ENCODE measurements at regions not wholly inside any gene's neighbourhood (a gene's known extent, or its start where the extent isn't known, plus 50 kb on each side); places are given as distances from the start of the nearest gene placed in this dataset.

DNA sequence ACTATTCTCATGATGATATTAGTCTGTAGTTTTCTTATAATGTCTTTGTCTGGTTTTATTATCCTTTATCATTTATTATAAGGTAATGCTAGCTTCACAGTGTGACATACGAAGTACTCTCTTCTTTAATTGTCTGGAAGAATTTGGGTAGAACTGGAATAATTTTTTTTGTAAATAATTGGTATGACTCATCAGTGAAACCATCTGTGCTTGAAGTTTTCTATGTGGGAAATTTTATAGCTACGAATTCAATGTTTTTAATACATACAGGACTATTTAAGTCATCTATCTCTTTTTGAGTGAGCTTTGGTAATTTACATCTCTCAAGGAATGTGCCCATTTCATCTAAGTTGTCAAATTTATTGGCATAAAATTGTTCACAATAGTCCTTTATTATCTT is 86.3 kb downstream of the SOD2 start:
- no peak for DNase-seq
- Histone ChIP-seq H3K27me3 (no peaks in the 10 kb centered on the region), H3K4me1 (no peaks in the 10 kb centered on the region), H3K27ac (no peak overlapping the region), H3K9me3 (no peaks in the 10 kb centered on the region), H3K4me3 (no peak overlapping the region), H3K36me3 (no peaks in the 10 kb centered on the region)
- TF ChIP-seq, protein P1, sequence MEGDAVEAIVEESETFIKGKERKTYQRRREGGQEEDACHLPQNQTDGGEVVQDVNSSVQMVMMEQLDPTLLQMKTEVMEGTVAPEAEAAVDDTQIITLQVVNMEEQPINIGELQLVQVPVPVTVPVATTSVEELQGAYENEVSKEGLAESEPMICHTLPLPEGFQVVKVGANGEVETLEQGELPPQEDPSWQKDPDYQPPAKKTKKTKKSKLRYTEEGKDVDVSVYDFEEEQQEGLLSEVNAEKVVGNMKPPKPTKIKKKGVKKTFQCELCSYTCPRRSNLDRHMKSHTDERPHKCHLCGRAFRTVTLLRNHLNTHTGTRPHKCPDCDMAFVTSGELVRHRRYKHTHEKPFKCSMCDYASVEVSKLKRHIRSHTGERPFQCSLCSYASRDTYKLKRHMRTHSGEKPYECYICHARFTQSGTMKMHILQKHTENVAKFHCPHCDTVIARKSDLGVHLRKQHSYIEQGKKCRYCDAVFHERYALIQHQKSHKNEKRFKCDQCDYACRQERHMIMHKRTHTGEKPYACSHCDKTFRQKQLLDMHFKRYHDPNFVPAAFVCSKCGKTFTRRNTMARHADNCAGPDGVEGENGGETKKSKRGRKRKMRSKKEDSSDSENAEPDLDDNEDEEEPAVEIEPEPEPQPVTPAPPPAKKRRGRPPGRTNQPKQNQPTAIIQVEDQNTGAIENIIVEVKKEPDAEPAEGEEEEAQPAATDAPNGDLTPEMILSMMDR (IDR thresholded peaks at IDR 0.05) = no peak
- TF ChIP-seq POLR2A (IDR thresholded peaks at IDR 0.05) = no peak

DNA sequence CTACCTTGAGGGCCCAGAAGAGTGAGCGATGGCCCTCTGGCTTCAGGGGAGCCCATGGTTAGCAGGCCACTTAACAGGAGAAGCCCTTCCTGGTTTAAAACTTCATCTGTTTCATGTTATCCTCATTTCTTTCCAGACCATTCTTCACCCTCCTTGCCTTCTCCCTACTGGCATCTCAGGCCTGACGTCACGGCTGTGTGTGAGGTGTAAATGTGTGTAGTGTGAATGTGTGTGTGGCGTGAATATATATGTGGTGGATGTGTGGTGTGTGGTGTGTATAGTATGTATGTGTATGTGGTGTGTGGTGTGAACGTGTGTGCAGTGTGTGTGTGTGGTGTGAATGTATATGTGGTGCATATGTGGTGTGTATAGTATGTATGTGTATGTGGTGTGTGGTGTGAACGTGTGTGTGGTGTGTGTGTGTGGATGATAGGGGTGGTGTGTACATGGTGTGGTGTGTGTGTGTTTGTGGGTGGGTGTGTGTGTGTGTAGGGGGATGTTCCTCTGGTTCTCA is 88.5 kb downstream of the SOD2 start:
- Histone ChIP-seq H3K27ac (no peak overlapping the region), H3K27me3 (no peaks in the 10 kb centered on the region), H3K4me1 (no peaks in the 10 kb centered on the region), H3K9me3 (no peaks in the 10 kb centered on the region), H3K36me3 (no peaks in the 10 kb centered on the region), H3K4me3 (no peak overlapping the region)
- TF ChIP-seq POLR2A (IDR thresholded peaks at IDR 0.05) = no peak
- TF ChIP-seq, protein P1 (IDR thresholded peaks at IDR 0.05) = no peak
- no peak for DNase-seq

DNA sequence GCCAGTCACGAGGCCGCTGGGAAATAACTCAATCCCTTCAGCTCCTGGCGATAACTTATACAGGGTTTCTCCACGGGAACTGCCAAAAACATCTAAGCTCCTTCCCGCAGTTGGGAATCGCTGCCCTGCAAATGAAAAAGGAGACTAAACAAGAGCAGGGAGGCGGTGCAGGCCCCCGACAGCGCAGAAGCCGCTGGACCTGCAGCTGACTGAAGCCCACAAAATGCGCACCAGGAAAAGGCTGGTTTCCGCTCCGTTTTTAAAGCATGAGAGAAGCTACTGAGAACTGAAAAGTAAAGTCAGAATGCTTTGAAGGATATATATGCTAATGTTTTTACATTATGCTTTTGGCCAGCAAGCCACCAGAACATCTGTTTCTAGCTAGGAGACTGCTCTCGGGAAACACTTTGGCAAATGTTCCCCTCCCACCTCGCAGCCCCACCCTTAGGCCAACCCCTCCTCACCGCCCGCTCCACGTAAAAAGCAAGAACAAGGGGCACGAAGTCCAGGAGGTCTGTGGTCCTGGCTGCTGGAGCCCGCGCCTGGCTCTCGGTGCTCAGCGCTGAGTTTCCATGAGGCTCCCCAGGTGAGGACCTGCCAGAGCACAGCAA is 90.5 kb downstream of the SOD2 start:
- Histone ChIP-seq H3K36me3 (no peaks in the 10 kb centered on the region), H3K27ac (no peak overlapping the region), H3K9me3 (no peaks in the 10 kb centered on the region), H3K4me3 (no peak overlapping the region), H3K4me1 (no peaks in the 10 kb centered on the region), H3K27me3 (no peaks in the 10 kb centered on the region)
- TF ChIP-seq, protein P1 (IDR thresholded peaks at IDR 0.05) = no peak
- no peak for TF ChIP-seq POLR2A (IDR thresholded peaks at IDR 0.05)
- DNase-seq = no peak

DNA sequence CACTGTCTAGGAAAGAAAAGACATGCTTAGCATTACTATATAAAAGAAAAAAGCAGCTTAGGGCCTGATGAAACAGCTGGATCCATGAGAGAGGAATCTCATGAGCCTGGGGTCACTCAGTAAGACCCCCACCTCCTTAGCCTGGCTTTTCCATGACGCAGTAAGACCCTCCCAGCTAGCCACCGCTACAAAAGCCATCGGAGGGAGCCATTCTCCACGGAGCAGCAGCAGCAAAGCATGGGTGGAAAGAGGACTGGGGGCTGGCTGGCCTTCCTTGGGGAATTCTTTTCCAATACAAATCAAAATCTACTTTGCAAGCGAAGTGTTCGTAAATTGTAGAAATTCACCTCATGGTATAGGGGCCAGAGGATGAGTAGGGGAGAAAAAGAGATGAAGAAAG is 91.8 kb downstream of the SOD2 start:
- Histone ChIP-seq H3K9me3 (no peaks in the 10 kb centered on the region), H3K27me3 (no peaks in the 10 kb centered on the region), H3K36me3 (no peaks in the 10 kb centered on the region), H3K27ac (no peak overlapping the region), H3K4me3 (no peak overlapping the region), H3K4me1 (no peaks in the 10 kb centered on the region)
- no peak for DNase-seq
- no peak for TF ChIP-seq POLR2A (IDR thresholded peaks at IDR 0.05)
- TF ChIP-seq, protein P1 (IDR thresholded peaks at IDR 0.05) = no peak

DNA sequence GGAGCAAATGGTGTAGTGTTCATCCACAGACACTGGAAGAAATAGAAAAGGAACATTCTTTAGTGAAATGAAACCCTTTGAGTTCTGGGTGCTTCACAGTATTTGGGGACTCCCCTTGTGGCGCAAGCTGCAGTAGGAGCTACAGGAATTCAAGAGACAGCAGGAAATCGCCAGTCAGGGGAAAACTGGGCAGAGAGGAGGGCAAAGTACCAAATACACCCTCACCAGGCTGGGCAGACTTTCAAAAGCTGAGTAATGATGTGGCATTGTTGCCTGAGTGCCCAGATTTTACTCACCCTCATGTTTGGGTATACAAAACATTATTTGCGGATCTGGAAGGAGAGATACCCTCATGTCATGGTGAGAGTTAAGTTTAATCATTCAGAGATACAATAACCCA is 97.9 kb downstream of the SOD2 start:
- H3K4me1 ChIP-seq = no peaks in the 10 kb centered on the region
- no peaks in the 10 kb centered on the region for H3K36me3 ChIP-seq
- H3K4me3 ChIP-seq = no peak overlapping the region
- no peak for TF ChIP-seq POLR2A (IDR thresholded peaks at IDR 0.05)
- TF ChIP-seq, protein P1 (IDR thresholded peaks at IDR 0.05) = no peak
- no peak overlapping the region for H3K27ac ChIP-seq
- no peaks in the 10 kb centered on the region for H3K9me3 ChIP-seq
- H3K27me3 ChIP-seq = no peaks in the 10 kb centered on the region
- DNase-seq = no peak

DNA sequence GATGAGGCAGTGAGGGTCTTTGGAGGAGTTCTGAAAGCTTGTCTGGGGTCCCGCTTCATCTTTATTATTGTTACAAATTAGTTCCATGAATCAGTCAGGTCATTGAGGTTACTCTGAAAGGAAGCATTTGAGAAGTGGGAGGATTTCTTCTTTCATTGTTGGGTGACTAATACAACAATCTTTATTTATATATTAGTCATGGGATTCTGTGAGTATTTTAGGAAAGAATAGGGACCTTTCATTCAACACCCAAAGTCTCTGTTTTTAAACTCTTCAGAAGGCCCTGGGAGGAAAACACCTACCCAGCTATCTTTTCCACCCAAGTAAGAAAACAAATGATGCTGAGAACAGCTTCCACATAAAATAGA is 98.3 kb downstream of the SOD2 start:
- H3K27ac ChIP-seq = no peak overlapping the region
- DNase-seq = no peak
- H3K36me3 ChIP-seq = no peaks in the 10 kb centered on the region
- H3K4me1 ChIP-seq = no peaks in the 10 kb centered on the region
- TF ChIP-seq, protein P1 (IDR thresholded peaks at IDR 0.05) = no peak
- no peak for TF ChIP-seq POLR2A (IDR thresholded peaks at IDR 0.05)
- no peak overlapping the region for H3K4me3 ChIP-seq
- H3K27me3 ChIP-seq = no peaks in the 10 kb centered on the region
- H3K9me3 ChIP-seq = no peaks in the 10 kb centered on the region
